AG04450 (cell line): ENCODE measurements at regions not wholly inside any gene's neighbourhood (a gene's known extent, or its start where the extent isn't known, plus 50 kb on each side); places are given as distances from the start of the nearest gene placed in this dataset.

Source experiments
- CTCF ChIA-PET: fragments of 300-600, 350-600 bp; formaldehyde crosslinking; extraction: SDS; loops from one replicate; lab custom pipeline; 2022; ENCODE audit warnings: antibody characterized with exemption, inconsistent platforms; lab: Charles Lee
- POLR2A ChIA-PET: fragments of 350-600 bp; formaldehyde crosslinking; extraction: SDS; loops from one replicate; lab custom pipeline; 2021; ENCODE audit warnings: antibody characterized with exemption, inconsistent platforms; lab: Yijun Ruan, JAX
- DNase-seq: peaks from one replicate; pipeline ENCODE4 v3.0.0-alpha.2; 2011; ENCODE audit warnings: low read depth, low spot score
- H3K27ac ChIP-seq: one replicate; pipeline ENCODE4 v1.5.1; 2012; ENCODE audit warnings: low read depth, low read length, control low read depth
- H3K27me3 ChIP-seq: one replicate; pipeline ENCODE4 v1.6.0; 2012; ENCODE audit warnings: low read length; ENCODE audit not compliant: control insufficient read depth, insufficient read depth
- H3K4me3 ChIP-seq: 2 replicates; pipeline ENCODE4 v1.5.1; 2011; ENCODE audit warnings: mild to moderate bottlenecking, low read depth, low read length, control low read depth
- H3K9me3 ChIP-seq: 2 replicates; pipeline ENCODE4 v1.5.1; 2012; ENCODE audit warnings: low read length; ENCODE audit not compliant: control insufficient read depth, insufficient read depth
- CTCF ChIP-seq: IDR thresholded peaks from 2 replicates; pipeline ENCODE4 v1.5.1; 2011; ENCODE audit warnings: low read depth, low read length, control low read depth, inconsistent platforms

- ChIA-PET POLR2A (interaction anchor here (0.6 kb wide), 1 partner anchor 143 kb away, joined by 6 read pairs; no protein-coding TSS in a partner anchor), CTCF (no interaction called here)
- Histone ChIP-seq H3K27me3 (peaks cover 7% of the 10 kb centered on the region), H3K27ac (no peak overlapping the region), H3K4me3 (no peak overlapping the region), H3K9me3 (no peaks in the 10 kb centered on the region)
- no peak for DNase-seq
- TF ChIP-seq CTCF = no peak
Observed at GRCh38 chrX:39720945-39721344, 376.8 kb downstream of the BCOR start.

- CTCF ChIA-PET = no interaction called here
- H3K4me3 ChIP-seq = no peak overlapping the region
- POLR2A ChIA-PET = interaction anchor here (0.6 kb wide), 1 partner anchor 142 kb away, joined by 6 read pairs; no protein-coding TSS in a partner anchor
- no peaks in the 10 kb centered on the region for H3K9me3 ChIP-seq
- TF ChIP-seq CTCF = no peak
- no peak overlapping the region for H3K27ac ChIP-seq
- DNase-seq = no peak
- peaks cover 7% of the 10 kb centered on the region for H3K27me3 ChIP-seq
Observed at GRCh38 chrX:39721566-39722279, 376.0 kb downstream of the BCOR start.

- ChIA-PET POLR2A (no interaction called here), CTCF (no interaction called here)
- Histone ChIP-seq H3K27ac (no peak overlapping the region), H3K27me3 (peaks cover 4% of the 10 kb centered on the region), H3K4me3 (no peak overlapping the region), H3K9me3 (no peaks in the 10 kb centered on the region)
- no peak for TF ChIP-seq CTCF
- DNase-seq = no peak
Observed at GRCh38 chrX:39724544-39724943, 373.2 kb downstream of the BCOR start.

- H3K4me3 ChIP-seq = no peak overlapping the region
- DNase-seq = no peak
- TF ChIP-seq CTCF = no peak
- H3K9me3 ChIP-seq = no peaks in the 10 kb centered on the region
- peaks cover 4% of the 10 kb centered on the region for H3K27me3 ChIP-seq
- H3K27ac ChIP-seq = no peak overlapping the region
- ChIA-PET POLR2A (no interaction called here), CTCF (no interaction called here)
Observed at GRCh38 chrX:39725114-39725513, 372.6 kb downstream of the BCOR start.

- CTCF ChIA-PET = no interaction called here
- Histone ChIP-seq H3K27ac (no peak overlapping the region), H3K4me3 (no peak overlapping the region), H3K27me3 (peaks cover 4% of the 10 kb centered on the region), H3K9me3 (no peaks in the 10 kb centered on the region)
- peak; percentile 34 for DNase-seq
- POLR2A ChIA-PET = interaction anchor here (0.5 kb wide), 1 partner anchor 370 kb away, joined by 8 read pairs; no protein-coding TSS in a partner anchor
- no peak for TF ChIP-seq CTCF
Observed at GRCh38 chrX:39725928-39726619, 371.7 kb downstream of the BCOR start.
